ENCODE measurements at regions not wholly inside any gene's neighbourhood (a gene's known extent, or its start where the extent isn't known, plus 50 kb on each side); places are given as distances from the start of the nearest gene placed in this dataset.

GRCh38 chr10:30127120-30127541 is 67.7 kb upstream of the JCAD start:
- H3K4me1 Mint-ChIP-seq (ENCODE audit: low read depth), result no peaks in the 10 kb centered on the region
- H3K27me3 Mint-ChIP-seq (ENCODE audit: low read depth), result peaks cover 4% of the 10 kb centered on the region
- H3K9me3 Mint-ChIP-seq (ENCODE audit: low read depth), result no peaks in the 10 kb centered on the region
- DNase-seq (ENCODE audit: low spot score), result no peak
- H3K36me3 Mint-ChIP-seq (ENCODE audit: low read depth), result no peaks in the 10 kb centered on the region
- no peak overlapping the region for H3K4me3 Mint-ChIP-seq (ENCODE audit: unreplicated experiment)
- no peak for TF ChIP-seq CTCF (IDR thresholded peaks at IDR 0.05)
- no peak overlapping the region for H3K27ac Mint-ChIP-seq (ENCODE audit: unreplicated experiment)

GRCh38 chr10:30125496-30125895 is 66.1 kb upstream of the JCAD start:
- Mint-ChIP-seq H3K9me3 (ENCODE audit: low read depth) (no peaks in the 10 kb centered on the region), H3K27ac (ENCODE audit: unreplicated experiment) (no peak overlapping the region), H3K27me3 (ENCODE audit: low read depth) (peaks cover 4% of the 10 kb centered on the region)

GRCh38 chr10:30124704-30125103 is 65.3 kb upstream of the JCAD start:
- Mint-ChIP-seq H3K9me3 (ENCODE audit: low read depth) (no peaks in the 10 kb centered on the region), H3K4me3 (ENCODE audit: unreplicated experiment) (no peak overlapping the region), H3K27me3 (ENCODE audit: low read depth) (peaks cover 2% of the 10 kb centered on the region), H3K36me3 (ENCODE audit: low read depth) (no peaks in the 10 kb centered on the region), H3K27ac (ENCODE audit: unreplicated experiment) (no peak overlapping the region), H3K4me1 (ENCODE audit: low read depth) (no peaks in the 10 kb centered on the region)
- TF ChIP-seq CTCF (IDR thresholded peaks at IDR 0.05), result no peak
- DNase-seq (ENCODE audit: low spot score), result no peak

More at GRCh38 chr10:30125496-30125895, 66.1 kb upstream of the JCAD start:
- H3K4me1 Mint-ChIP-seq (ENCODE audit: low read depth), result no peaks in the 10 kb centered on the region
- DNase-seq (ENCODE audit: low spot score), result no peak
- no peak for TF ChIP-seq CTCF (IDR thresholded peaks at IDR 0.05)
- H3K36me3 Mint-ChIP-seq (ENCODE audit: low read depth), result no peaks in the 10 kb centered on the region
- H3K4me3 Mint-ChIP-seq (ENCODE audit: unreplicated experiment), result no peak overlapping the region

- Mint-ChIP-seq H3K4me3 (ENCODE audit: unreplicated experiment) (no peak overlapping the region), H3K4me1 (ENCODE audit: low read depth) (no peaks in the 10 kb centered on the region), H3K36me3 (ENCODE audit: low read depth) (no peaks in the 10 kb centered on the region), H3K27ac (ENCODE audit: unreplicated experiment) (no peak overlapping the region), H3K9me3 (ENCODE audit: low read depth) (no peaks in the 10 kb centered on the region), H3K27me3 (ENCODE audit: low read depth) (no peaks in the 10 kb centered on the region)
- DNase-seq (ENCODE audit: low spot score), result no peak
- no peak for TF ChIP-seq CTCF (IDR thresholded peaks at IDR 0.05)
Measured at GRCh38 chr10:30121401-30121800, 62.0 kb upstream of the JCAD start.

GRCh38 chr10:30118590-30118989 is 59.2 kb upstream of the JCAD start:
- H3K36me3 Mint-ChIP-seq (ENCODE audit: low read depth), result no peaks in the 10 kb centered on the region
- H3K27ac Mint-ChIP-seq (ENCODE audit: unreplicated experiment), result no peak overlapping the region
- no peaks in the 10 kb centered on the region for H3K9me3 Mint-ChIP-seq (ENCODE audit: low read depth)
- no peak for DNase-seq (ENCODE audit: low spot score)
- H3K27me3 Mint-ChIP-seq (ENCODE audit: low read depth), result no peaks in the 10 kb centered on the region
- peaks cover 15% of the 10 kb centered on the region for H3K4me1 Mint-ChIP-seq (ENCODE audit: low read depth)
- H3K4me3 Mint-ChIP-seq (ENCODE audit: unreplicated experiment), result no peak overlapping the region
- TF ChIP-seq CTCF (IDR thresholded peaks at IDR 0.05), result peak; percentile 5
